GM12864 (cell line): ENCODE measurements at regions not wholly inside any gene's neighbourhood (a gene's known extent, or its start where the extent isn't known, plus 50 kb on each side); places are given as distances from the start of the nearest gene placed in this dataset.

Experiments
- DNase-seq: peaks from one replicate; pipeline ENCODE4 v3.0.0-alpha.2; 2011; ENCODE audit warnings: low read depth
- H3K4me3 ChIP-seq: 2 replicates; pipeline ENCODE4 v1.5.1; 2011; ENCODE audit warnings: mild to moderate bottlenecking, low read depth, low read length, control low read depth
- CTCF ChIP-seq: IDR thresholded peaks from 2 replicates; pipeline ENCODE4 v1.5.1; 2011; ENCODE audit warnings: low read depth, mild to moderate bottlenecking, moderate library complexity, low read length, control low read depth, inconsistent platforms; ENCODE audit errors: missing control alignments

- no peak for TF ChIP-seq CTCF
These were observed 565.7 kb downstream of the METTL15 start for GRCh38 chr11:28673691-28674432.

GRCh38 chr11:28671274-28671673, 563.1 kb downstream of the METTL15 start:
- no peak for TF ChIP-seq CTCF
- DNase-seq: no peak
- H3K4me3 ChIP-seq: no peak overlapping the region

More at GRCh38 chr11:28673691-28674432, 565.7 kb downstream of the METTL15 start:
- no peak for DNase-seq
- H3K4me3 ChIP-seq: no peak overlapping the region

- H3K4me3 ChIP-seq: no peak overlapping the region
- DNase-seq: no peak
- no peak for TF ChIP-seq CTCF
These were observed 558.4 kb downstream of the METTL15 start for GRCh38 chr11:28666632-28667031.

GRCh38 chr11:28659716-28660348, 551.6 kb downstream of the METTL15 start:
- no peak overlapping the region for H3K4me3 ChIP-seq
- no peak for DNase-seq
- TF ChIP-seq CTCF: no peak

GRCh38 chr11:28657378-28658030, 549.3 kb downstream of the METTL15 start:
- DNase-seq: no peak
- TF ChIP-seq CTCF: no peak
- H3K4me3 ChIP-seq: no peak overlapping the region

GRCh38 chr11:28654191-28654590, 546.0 kb downstream of the METTL15 start:
- no peak for DNase-seq
- no peak overlapping the region for H3K4me3 ChIP-seq
- no peak for TF ChIP-seq CTCF
